ENCODE measurements at regions not wholly inside any gene's neighbourhood (a gene's known extent, or its start where the extent isn't known, plus 50 kb on each side); places are given as distances from the start of the nearest gene placed in this dataset.

- WGBS (ENCODE audit: insufficient coverage): no CpG with 5 or more reads among the region's 4 CpGs
- H3K79me2 ChIP-seq (ENCODE audit: control insufficient read depth, insufficient read depth, low read length): no peaks in the 10 kb centered on the region
- no peaks in the 10 kb centered on the region for H3K27me3 ChIP-seq (replicated peaks in 1 of 4; ENCODE audit: control extremely low read depth in 1 of 4, control insufficient read depth in 3 of 4, insufficient read depth in 4 of 4, low read length in 3 of 4)
- no peaks in the 10 kb centered on the region for H3K36me3 ChIP-seq (replicated peaks in 1 of 2; ENCODE audit: control extremely low read depth in 1 of 2, control insufficient read depth in 1 of 2, extremely low read depth in 1 of 2, insufficient read depth in 2 of 2, low read length in 1 of 2)
- Mint-ChIP-seq H3K4me3 (no peak overlapping the region), H3K27ac (no peak overlapping the region), H3K9me3 (ENCODE audit: insufficient read depth) (no peaks in the 10 kb centered on the region), H3K27me3 (peaks cover 11% of the 10 kb centered on the region), H3K4me1 (no peaks in the 10 kb centered on the region)
- ChIA-PET POLR2A (no interaction called here), CTCF (no interaction called here)
- DNase-seq (no peak), ATAC-seq (ENCODE audit: low read depth) (no peak)
- no peak overlapping the region for H3K27ac ChIP-seq (ENCODE audit: low read length in 2 of 2)
- no peaks in the 10 kb centered on the region for H3K4me1 ChIP-seq (ENCODE audit: control insufficient read depth in 2 of 2, insufficient read depth in 2 of 2, low read length in 2 of 2)
- H3K4me3 ChIP-seq (ENCODE audit: control extremely low read depth in 1 of 5, extremely low read depth in 1 of 5, insufficient read depth in 1 of 5, low read depth in 2 of 5, low read length in 4 of 5): no peak overlapping the region
- H4K20me1 ChIP-seq (ENCODE audit: control insufficient read depth, insufficient read depth, low read length, poor library complexity, severe bottlenecking): no peaks in the 10 kb centered on the region
- H3K4me2 ChIP-seq (replicated peaks; ENCODE audit: low read depth, low read length, poor library complexity, severe bottlenecking): no peak overlapping the region
- intact Hi-C loops (cut with micrococcal nuclease): no loop called here
- TF ChIP-seq CTCF (IDR thresholded peaks at IDR 0.05): no peak
- TF ChIP-seq EZH2 (IDR thresholded peaks at IDR 0.05; ENCODE audit: borderline replicate concordance, insufficient read depth, low read depth, low read length, poor library complexity, severe bottlenecking): no peak
- no peak overlapping the region for H2AFZ ChIP-seq (ENCODE audit: insufficient read depth, low read depth, low read length, poor library complexity, severe bottlenecking)
- no peaks in the 10 kb centered on the region for H3K9me3 ChIP-seq (ENCODE audit: control extremely low read depth in 1 of 3, control insufficient read depth in 2 of 3, insufficient read depth in 1 of 3, low read length in 2 of 3)
- no peak overlapping the region for H3K9ac ChIP-seq (ENCODE audit: low read length)
Observed at GRCh38 chr1:224791362-224791941, 138.0 kb upstream of the DNAH14 start.

- Mint-ChIP-seq H3K9me3 (ENCODE audit: insufficient read depth) (no peaks in the 10 kb centered on the region), H3K27me3 (peaks cover 17% of the 10 kb centered on the region), H3K4me1 (no peaks in the 10 kb centered on the region), H3K27ac (no peak overlapping the region), H3K4me3 (no peak overlapping the region)
- Histone ChIP-seq H4K20me1 (ENCODE audit: control insufficient read depth, insufficient read depth, low read length, poor library complexity, severe bottlenecking) (no peaks in the 10 kb centered on the region), H3K4me1 (ENCODE audit: control insufficient read depth in 2 of 2, insufficient read depth in 2 of 2, low read length in 2 of 2) (no peaks in the 10 kb centered on the region), H3K9me3 (ENCODE audit: control extremely low read depth in 1 of 3, control insufficient read depth in 2 of 3, insufficient read depth in 1 of 3, low read length in 2 of 3) (no peaks in the 10 kb centered on the region), H3K4me3 (ENCODE audit: control extremely low read depth in 1 of 5, extremely low read depth in 1 of 5, insufficient read depth in 1 of 5, low read depth in 2 of 5, low read length in 4 of 5) (no peak overlapping the region), H3K79me2 (ENCODE audit: control insufficient read depth, insufficient read depth, low read length) (no peaks in the 10 kb centered on the region), H3K9ac (ENCODE audit: low read length) (no peak overlapping the region), H3K4me2 (replicated peaks; ENCODE audit: low read depth, low read length, poor library complexity, severe bottlenecking) (no peak overlapping the region), H3K27ac (ENCODE audit: low read length in 2 of 2) (no peak overlapping the region), H3K27me3 (replicated peaks in 1 of 4; ENCODE audit: control extremely low read depth in 1 of 4, control insufficient read depth in 3 of 4, insufficient read depth in 4 of 4, low read length in 3 of 4) (no peaks in the 10 kb centered on the region), H2AFZ (ENCODE audit: insufficient read depth, low read depth, low read length, poor library complexity, severe bottlenecking) (no peak overlapping the region), H3K36me3 (replicated peaks in 1 of 2; ENCODE audit: control extremely low read depth in 1 of 2, control insufficient read depth in 1 of 2, extremely low read depth in 1 of 2, insufficient read depth in 2 of 2, low read length in 1 of 2) (no peaks in the 10 kb centered on the region)
- DNase-seq (no peak), ATAC-seq (ENCODE audit: low read depth) (no peak)
- ChIA-PET POLR2A (no interaction called here), CTCF (no interaction called here)
- TF ChIP-seq CTCF (IDR thresholded peaks at IDR 0.05): no peak
- no peak for TF ChIP-seq EZH2 (IDR thresholded peaks at IDR 0.05; ENCODE audit: borderline replicate concordance, insufficient read depth, low read depth, low read length, poor library complexity, severe bottlenecking)
- WGBS (ENCODE audit: insufficient coverage): 38% methylated on average over 1 of the region's 2 CpGs
- intact Hi-C loops (cut with micrococcal nuclease): no loop called here
Observed at GRCh38 chr1:224795591-224795990, 133.9 kb upstream of the DNAH14 start.

All from B cell (primary cell).